Amniotic epithelial cell (primary cell): ENCODE measurements at regions not wholly inside any gene's neighbourhood (a gene's known extent, or its start where the extent isn't known, plus 50 kb on each side); places are given as distances from the start of the nearest gene placed in this dataset.

Experiments used
- DNase-seq: peaks from one replicate; pipeline ENCODE4 v3.0.0-alpha.2; 2010; ENCODE audit warnings: low read depth

DNA sequence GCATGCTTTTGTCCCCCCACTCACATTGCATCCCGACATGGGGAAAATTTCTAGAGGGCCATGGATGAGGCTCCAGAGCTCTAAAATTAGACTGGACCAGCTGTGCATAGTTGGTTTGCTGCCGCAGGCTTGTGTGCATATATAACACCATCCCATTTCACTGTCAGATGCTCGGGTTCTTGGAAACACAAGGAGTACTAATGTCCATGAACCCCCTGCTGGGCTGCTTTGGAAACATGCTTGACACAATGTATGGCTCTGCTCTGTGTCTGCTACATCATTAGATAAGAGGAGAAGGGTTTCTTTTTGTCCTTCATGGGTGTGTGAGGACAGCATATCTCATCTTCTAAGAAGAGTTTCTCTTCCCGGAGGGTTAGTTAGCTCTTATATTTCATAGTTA lies 292.1 kb upstream of the RORB start:
- no peak for DNase-seq

DNA sequence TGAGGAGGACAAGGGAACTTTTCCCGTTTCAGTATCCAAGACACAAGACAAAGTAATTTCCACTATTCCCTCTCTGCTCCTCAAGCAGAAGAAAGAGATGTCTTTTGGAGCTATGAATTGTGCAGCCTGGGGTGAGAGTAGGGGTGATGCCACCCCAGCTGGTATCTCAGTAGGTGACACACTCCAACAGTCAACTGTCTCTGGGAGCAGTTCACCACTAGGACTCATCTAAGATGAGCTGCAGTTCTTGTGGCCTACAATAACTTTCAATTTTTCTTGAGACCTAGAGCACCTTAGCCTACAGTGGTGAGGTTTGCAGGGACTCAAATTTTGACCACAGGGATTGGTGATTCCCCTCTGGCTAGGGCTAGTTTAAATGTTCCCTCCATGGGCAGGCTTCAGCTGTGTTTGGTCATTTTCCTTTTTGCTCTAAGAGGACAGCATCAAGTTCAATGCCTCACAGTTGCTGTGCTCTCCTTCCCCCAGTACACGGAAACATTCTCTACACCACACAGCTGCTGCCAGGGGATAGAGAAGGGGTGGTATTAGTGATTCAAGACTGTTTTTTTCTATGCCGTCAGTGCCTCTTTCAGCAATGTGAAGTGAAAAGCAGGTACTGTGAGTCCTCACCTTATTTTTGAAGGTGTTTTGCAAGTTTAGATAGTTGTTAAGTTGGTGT lies 278.6 kb upstream of the RORB start:
- DNase-seq, result no peak

GRCh38 chr9:74220327-74220726 lies 276.8 kb upstream of the RORB start:
- DNase-seq, result no peak

GRCh38 chr9:74236857-74237256 lies 260.3 kb upstream of the RORB start:
- no peak for DNase-seq

DNA sequence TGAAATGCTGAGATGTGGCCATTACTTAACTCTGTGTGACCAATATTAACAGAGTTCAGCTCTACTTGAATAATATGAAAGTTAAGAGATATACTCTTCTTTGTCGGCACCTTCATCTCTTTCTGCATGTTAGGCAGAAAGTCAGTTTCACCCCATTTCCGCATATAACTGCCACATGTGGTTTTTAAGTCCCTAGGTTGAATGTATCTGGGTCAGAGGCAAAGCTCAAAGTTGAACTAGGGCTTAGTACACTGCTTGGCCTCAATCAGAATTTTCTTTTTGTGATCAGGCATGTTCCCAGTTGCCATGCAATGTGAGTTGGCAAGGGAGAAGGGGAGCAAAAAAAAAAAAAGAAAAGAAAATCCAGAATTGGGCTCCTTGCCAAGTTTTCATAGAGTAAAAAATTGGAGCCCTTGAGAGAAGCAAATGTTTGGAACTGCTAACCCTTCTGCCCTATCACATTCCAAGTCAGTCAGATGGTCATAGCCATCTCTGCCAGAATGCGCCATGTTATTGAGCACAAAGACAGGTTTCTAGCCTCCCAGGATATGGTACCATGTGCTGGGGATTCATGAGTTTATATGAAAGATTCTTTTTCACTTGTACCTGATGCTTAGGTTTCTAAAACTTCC lies 251.2 kb upstream of the RORB start:
- DNase-seq, result no peak

DNA sequence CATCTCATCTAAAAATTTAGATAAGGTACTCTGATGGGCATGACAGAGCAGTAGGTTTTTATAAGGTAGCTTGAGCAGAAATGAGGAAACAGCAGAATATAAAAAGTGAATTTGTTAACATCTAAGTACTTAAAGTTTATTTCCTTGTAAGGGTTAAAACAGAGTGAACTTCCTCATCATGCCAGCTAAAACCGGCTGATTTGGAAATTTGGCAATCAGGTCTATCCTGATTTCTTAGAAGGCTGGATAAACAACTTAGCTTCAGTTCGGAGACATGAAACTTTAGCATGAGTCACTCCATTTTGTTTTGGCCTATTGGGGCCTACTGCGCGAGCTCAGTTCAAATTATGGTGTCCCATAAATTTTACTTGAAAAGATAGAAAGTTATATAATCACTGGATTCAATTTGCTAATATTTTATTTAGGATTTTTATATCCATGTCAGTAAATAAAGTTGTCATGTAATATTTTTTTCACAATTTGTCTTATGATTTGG lies 241.6 kb upstream of the RORB start:
- DNase-seq, result no peak

- no peak for DNase-seq
Observed at GRCh38 chr9:74275872-74276508, 221.1 kb upstream of the RORB start.

DNA sequence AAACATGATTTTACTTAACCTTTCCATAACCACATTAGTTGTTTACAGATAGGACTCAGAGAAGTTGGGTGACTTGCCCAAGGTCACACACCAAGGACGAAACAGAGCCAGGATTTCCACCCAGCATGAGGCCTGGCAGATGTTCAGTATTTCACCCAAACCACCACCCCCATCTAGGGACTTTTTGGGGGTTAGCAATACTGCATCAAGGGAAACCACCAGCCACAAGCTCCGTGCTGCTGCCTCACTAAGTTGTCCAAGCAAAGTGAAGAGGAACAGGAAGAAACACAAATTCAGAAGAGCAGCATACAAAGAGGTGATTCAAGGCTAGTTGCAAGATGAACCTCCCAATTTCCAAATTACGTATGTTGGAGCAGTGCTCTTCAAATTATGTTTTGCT lies 219.6 kb upstream of the RORB start:
- DNase-seq, result no peak

DNA sequence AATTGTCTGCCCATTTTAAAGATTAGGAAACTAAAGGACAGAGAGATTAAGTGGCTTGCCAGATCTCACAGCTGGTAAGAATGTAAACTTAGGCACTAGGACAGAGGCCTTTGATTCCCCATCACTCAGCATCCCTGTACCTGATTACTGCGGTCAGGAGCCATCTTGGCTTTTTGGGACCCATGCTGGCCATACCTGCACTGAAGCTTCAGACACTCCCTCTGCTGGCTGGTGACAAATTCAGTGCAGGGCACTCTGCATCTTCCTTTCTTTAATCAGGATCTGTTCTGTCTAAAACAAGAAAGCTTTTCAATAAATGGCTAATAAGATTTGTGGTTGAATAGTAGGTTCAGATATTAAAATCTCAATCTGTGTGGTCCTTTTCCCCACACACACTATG lies 215.5 kb upstream of the RORB start:
- DNase-seq, result no peak

- no peak for DNase-seq
Observed at GRCh38 chr9:74282526-74283253, 214.4 kb upstream of the RORB start.

DNA sequence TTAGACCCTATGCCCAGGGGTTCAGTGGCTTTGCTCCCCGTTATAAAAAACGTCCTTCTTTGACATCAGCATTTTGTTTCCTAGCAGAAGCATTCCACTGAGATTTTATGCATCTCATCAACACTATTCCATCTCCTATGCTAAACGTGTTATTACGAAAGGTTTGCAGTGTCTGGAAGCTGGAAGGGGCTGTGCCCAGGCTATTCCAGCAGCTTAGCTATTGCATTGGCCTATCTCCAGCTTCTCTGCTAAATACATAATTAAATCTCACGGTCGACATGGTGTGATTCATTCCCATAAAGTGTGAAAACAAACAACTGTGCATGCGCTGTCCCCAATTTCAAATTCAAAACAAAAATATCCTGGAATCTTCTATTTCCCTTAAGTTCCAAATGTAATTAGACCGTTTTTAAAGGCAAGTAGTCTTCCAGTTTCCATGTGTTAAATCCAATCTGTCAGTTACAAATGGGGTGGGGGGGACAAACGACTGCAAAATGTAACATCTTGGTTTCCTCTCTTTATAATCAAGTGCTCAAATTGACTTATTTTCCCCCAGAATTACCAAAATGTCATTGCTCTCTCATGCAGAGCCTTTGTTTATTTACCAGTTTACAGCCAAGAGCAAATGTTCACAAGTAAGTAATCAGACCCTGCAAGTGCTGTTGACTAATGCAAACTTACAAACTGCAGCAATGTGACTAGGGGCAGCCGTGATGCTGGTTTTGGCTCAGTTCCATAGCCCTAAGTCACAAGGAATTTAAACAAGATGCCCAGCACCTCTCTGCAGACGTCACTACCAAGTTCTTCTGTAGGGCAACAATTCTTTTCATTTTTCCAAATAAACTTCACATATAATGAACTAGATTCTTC lies 212.3 kb upstream of the RORB start:
- no peak for DNase-seq

GRCh38 chr9:74293479-74293878 lies 203.7 kb upstream of the RORB start:
- DNase-seq, result no peak

DNA sequence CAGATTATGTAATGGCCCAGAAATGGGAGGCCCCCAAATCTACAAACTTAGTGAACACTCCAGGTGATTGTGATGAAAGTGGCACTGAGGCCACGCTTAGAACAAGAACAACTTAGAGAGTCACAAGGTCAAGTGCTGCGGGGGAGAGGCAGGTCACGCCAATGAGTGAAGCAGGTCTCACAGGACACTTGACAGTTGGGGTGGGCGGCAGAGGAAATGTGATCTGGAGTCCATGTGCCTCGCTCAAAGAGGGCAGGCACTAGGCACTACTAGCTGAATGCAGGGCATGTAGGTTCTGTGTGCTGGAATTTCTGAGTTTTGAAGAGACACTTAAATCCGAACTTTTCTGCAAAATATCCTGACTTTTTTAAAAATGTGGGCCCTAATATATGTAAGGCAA lies 193.2 kb upstream of the RORB start:
- DNase-seq, result no peak

DNA sequence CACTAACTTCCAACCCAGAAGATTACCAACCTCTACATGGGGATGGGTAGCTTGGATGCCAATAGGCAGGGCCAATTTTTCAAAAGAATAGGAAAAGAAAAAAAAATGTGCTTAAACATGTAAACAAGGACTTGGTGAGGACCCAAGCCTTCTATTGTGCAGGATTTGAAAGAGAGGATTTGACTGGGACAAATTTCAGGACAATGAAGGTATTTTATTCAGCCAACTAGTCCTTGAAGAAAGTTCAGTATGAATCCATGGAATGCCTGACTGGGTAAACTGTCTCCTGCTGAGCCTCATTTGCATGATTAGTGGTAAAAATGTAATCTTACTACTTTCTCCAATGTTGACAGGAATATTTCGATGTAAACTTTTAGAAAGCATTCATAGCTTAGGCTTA lies 192.5 kb upstream of the RORB start:
- no peak for DNase-seq

GRCh38 chr9:74309654-74310053 lies 187.5 kb upstream of the RORB start:
- DNase-seq, result no peak

GRCh38 chr9:74317235-74317634 lies 179.9 kb upstream of the RORB start:
- no peak for DNase-seq

DNA sequence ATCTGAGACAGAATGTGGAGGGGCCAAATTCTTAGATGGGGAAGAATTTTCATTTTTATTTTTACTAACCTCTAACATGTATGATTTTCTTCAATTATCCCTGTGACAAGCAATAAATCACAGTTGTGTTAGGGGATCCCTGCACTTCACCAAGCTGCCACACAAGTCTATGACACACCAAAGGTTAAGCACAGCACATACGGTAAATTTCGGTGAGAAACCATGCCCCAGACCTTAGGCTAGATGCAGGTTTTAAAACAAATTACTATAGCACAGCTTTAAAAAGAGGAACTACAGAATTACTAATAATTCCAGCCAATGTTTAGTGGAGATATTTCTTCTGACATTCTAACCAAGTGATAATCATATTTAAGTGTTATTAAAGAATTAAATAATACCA lies 175.7 kb upstream of the RORB start:
- DNase-seq, result no peak

DNA sequence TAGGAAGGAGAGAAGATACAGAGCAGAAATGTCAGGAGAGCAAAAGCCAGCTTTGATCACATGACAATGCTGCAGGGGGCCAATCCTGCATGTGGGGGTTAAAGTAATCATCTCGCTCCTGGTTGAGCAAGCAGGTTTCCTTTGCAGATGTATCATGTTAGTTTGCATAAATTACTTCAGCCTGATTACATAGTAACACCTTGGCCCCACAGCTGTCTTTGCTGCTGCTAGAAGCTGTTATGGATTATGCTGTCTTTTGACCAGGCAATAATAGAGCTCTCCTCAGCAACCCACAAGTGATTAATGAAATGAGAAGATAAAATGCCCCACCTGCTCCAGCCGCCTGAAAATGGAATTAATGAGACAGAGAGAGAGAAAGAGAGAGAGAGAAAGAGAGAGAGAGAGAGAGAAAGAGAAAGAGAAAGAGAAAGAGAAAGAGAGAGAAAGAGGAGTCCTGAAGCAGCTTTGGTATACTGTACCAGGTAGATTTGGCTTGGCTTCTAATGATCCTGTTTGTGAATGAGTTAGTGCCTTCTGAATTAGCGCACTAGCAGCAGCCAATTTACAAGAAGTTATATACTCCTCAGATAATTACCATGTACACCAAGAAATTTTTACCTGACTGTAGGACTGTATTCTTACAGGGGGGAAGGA lies 174.3 kb upstream of the RORB start:
- DNase-seq, result no peak

DNA sequence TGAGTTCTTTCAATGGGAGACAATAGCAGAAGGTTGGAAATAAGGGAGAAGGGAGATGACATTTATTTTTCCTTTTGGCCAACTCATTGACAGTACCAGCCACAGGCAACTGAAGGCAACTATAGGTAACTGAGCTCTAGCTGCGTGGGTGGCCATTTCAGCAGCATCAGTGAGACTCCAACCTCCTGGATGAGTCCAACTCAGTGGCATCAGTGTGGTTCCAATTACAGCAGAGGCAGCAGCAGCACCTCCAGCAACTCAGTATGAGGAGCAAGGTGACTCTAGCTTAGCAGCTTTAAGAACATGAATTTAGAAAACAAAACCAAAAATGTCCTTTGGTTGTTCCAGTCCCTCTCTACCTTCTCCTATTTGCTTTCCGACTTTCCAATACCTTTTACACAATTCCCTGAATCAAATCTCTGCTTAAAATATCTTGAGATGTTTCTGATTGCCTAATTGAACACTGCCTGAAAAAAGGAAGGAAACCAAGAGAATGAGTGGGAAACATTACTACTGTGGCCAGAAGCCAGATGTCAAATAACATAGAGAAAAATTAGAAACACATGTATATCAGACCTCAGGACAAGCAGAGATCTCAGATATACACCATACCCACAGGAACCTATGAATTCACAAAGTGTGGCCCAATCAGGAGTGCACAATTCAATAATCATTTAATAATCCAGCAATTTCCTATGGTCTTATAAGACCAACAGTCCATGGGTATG lies 166.5 kb upstream of the RORB start:
- DNase-seq, result no peak

- DNase-seq, result no peak
Observed at GRCh38 chr9:74331607-74332006, 165.5 kb upstream of the RORB start.
